ENCODE measurements at regions not wholly inside any gene's neighbourhood (a gene's known extent, or its start where the extent isn't known, plus 50 kb on each side); places are given as distances from the start of the nearest gene placed in this dataset.
A peak's percentile ranks its signal among the peaks of the same experiment; 100 is the strongest.

DNA sequence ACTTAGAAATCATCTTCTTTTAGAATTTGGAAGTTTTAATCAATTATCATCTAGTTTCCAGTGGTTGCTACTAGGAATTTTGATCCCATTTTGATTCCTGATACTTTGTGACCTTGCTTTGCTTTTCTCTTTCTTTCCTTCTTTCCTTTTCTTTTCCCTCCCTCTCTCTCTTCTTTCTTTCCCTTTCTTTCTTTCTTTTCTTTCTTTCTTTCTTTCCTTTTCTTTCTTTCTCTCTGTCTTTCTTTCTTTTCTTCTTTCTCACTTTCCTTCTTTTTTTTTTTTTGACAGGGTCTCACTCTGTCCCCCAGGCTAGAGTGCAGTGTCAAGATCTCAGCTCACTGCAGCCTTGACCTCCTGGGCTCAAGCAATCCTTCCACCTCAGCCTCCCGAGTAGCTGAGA, 81.5 kb upstream of the OSBPL8 start:
- H3K9me3 ChIP-seq, result no peaks in the 10 kb centered on the region
- no peaks in the 10 kb centered on the region for H3K4me1 ChIP-seq
- H3K27ac ChIP-seq, result no peak overlapping the region
- TF ChIP-seq POLR2AphosphoS5 (IDR thresholded peaks at IDR 0.05) (no peak), EP300 (IDR thresholded peaks at IDR 0.05) (no peak), POLR2A (IDR thresholded peaks at IDR 0.05) (no peak)
- TF ChIP-seq, protein P1, sequence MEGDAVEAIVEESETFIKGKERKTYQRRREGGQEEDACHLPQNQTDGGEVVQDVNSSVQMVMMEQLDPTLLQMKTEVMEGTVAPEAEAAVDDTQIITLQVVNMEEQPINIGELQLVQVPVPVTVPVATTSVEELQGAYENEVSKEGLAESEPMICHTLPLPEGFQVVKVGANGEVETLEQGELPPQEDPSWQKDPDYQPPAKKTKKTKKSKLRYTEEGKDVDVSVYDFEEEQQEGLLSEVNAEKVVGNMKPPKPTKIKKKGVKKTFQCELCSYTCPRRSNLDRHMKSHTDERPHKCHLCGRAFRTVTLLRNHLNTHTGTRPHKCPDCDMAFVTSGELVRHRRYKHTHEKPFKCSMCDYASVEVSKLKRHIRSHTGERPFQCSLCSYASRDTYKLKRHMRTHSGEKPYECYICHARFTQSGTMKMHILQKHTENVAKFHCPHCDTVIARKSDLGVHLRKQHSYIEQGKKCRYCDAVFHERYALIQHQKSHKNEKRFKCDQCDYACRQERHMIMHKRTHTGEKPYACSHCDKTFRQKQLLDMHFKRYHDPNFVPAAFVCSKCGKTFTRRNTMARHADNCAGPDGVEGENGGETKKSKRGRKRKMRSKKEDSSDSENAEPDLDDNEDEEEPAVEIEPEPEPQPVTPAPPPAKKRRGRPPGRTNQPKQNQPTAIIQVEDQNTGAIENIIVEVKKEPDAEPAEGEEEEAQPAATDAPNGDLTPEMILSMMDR (IDR thresholded peaks at IDR 0.05), result no peak
- no peak for ATAC-seq (ENCODE audit: low FRiP score in 2 of 2)
- H3K4me3 ChIP-seq, result no peak overlapping the region
- no peaks in the 10 kb centered on the region for H3K36me3 ChIP-seq
- no peaks in the 10 kb centered on the region for H3K27me3 ChIP-seq
- WGBS, 2 donors, result 88 to 100% methylated on average over 1 of the region's 1 CpG
- no peak for DNase-seq

DNA sequence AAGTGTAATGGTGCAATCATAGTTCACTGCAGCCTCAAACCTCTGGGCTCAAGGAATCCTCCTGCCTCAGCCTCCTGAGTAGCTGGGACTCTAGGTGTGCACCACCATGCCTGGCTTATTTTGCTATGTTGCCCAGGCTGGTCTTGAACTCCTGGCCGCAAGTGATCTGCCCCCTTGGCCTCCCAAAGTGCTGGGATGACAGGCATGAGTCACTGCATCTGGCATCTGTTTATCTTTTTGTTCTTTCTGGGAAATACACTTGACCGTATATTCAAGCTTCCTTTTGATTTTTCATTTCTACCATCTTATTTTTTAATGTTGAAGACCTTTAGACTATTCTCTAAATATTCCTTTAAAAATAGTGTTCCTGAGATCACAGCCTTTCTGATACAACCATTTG, 82.4 kb upstream of the OSBPL8 start:
- no peak for ATAC-seq (ENCODE audit: low FRiP score in 2 of 2)

DNA sequence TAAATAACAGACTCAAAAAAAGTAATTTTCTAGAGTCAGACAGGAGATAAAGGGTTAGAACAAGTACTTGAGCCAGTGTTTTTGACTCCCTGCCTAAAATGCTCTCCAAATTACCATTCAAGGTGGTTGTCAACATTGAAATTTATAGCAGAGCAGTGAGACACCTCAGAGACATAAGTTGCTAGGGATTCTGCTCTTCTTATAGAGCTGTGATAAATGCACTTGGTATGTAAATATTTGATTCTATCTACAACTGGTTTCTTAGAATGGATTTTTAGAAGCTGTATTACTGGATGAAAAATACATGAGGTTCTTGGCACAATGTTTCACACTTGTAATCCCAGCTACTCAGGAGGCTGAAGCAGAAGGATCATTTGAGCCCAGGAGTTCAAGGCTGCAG, 83.9 kb upstream of the OSBPL8 start:
- no peaks in the 10 kb centered on the region for H3K27me3 ChIP-seq
- no peaks in the 10 kb centered on the region for H3K36me3 ChIP-seq
- H3K9me3 ChIP-seq, result no peaks in the 10 kb centered on the region
- no peak for DNase-seq
- no peak overlapping the region for H3K4me3 ChIP-seq
- TF ChIP-seq POLR2AphosphoS5 (IDR thresholded peaks at IDR 0.05) (no peak), POLR2A (IDR thresholded peaks at IDR 0.05) (no peak), EP300 (IDR thresholded peaks at IDR 0.05) (no peak)
- TF ChIP-seq, protein P1 (IDR thresholded peaks at IDR 0.05), result no peak
- no peaks in the 10 kb centered on the region for H3K4me1 ChIP-seq
- no peak overlapping the region for H3K27ac ChIP-seq
- no peak for ATAC-seq (ENCODE audit: low FRiP score in 2 of 2)

More for the DNA sequence above, 82.4 kb upstream of the OSBPL8 start:
- H3K4me1 ChIP-seq, result no peaks in the 10 kb centered on the region
- DNase-seq, result no peak
- no peak for TF ChIP-seq EP300 (IDR thresholded peaks at IDR 0.05)
- TF ChIP-seq POLR2AphosphoS5 (IDR thresholded peaks at IDR 0.05), result no peak
- TF ChIP-seq, protein P1 (IDR thresholded peaks at IDR 0.05), result no peak
- no peak for TF ChIP-seq POLR2A (IDR thresholded peaks at IDR 0.05)
- no peak overlapping the region for H3K4me3 ChIP-seq
- H3K36me3 ChIP-seq, result no peaks in the 10 kb centered on the region
- no peaks in the 10 kb centered on the region for H3K27me3 ChIP-seq
- H3K27ac ChIP-seq, result no peak overlapping the region
- H3K9me3 ChIP-seq, result no peaks in the 10 kb centered on the region
- WGBS, 2 donors, result 41 to 85% methylated on average over 2 of the region's 2 CpGs

DNA sequence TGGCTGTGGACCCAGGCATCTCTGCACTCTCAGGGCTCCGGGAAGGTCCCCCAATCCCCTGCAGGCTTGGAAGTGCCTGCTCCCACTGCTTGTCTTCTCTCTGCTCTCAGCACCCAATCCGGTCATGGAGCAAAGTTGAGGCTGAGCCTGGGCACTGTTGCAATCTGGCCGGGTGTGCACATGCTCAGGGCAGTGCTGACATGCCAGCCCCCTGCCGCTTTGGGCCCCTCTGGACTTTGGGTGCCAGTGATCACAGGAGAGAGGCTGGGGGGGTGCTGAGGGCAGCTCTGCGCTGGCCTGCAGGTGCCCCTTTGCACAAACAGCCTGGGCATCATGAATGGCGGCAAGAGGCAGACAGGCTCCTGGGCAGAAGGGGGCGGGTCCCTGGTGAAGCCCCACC, 85.4 kb upstream of the OSBPL8 start:
- Histone ChIP-seq H3K27me3 (no peaks in the 10 kb centered on the region), H3K36me3 (no peaks in the 10 kb centered on the region), H3K4me3 (no peak overlapping the region), H3K27ac (no peak overlapping the region), H3K4me1 (no peaks in the 10 kb centered on the region), H3K9me3 (no peaks in the 10 kb centered on the region)
- ATAC-seq (ENCODE audit: low FRiP score in 2 of 2) (no peak), DNase-seq (peak in 1 of 2 donors; percentile 36)
- 100% methylated on average over 5 of the region's 7 CpGs; no CpG with 5 or more reads in 1 of the 2 donors for WGBS, 2 donors
- no peak for TF ChIP-seq EP300 (IDR thresholded peaks at IDR 0.05)
- no peak for TF ChIP-seq POLR2A (IDR thresholded peaks at IDR 0.05)

DNA sequence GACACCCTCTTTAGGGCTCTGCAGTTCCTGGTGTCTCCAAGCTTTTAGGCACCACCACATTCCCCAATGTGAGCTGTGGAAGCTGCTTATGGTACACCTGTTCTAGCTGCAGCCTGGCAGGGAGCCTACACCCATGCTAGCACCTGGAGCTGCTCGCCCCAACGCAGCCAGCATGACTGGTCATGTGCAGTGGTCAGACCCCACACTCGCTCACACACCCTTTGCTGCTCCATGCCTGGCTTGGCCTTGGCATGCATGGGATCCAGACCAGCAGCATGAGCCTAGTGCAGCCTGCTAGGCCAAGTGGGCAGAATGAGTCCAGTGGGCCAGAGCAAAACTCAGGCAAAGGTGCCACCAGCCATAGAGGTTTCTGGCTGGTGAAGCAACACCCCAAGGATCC, 86.4 kb upstream of the OSBPL8 start:
- H3K27me3 ChIP-seq, result no peaks in the 10 kb centered on the region
- no peaks in the 10 kb centered on the region for H3K9me3 ChIP-seq
- no peak for DNase-seq
- no peaks in the 10 kb centered on the region for H3K4me1 ChIP-seq
- WGBS, 2 donors, result 82 to 93% methylated on average over 2 of the region's 3 CpGs
- no peak overlapping the region for H3K4me3 ChIP-seq
- TF ChIP-seq POLR2AphosphoS5 (IDR thresholded peaks at IDR 0.05) (no peak), POLR2A (IDR thresholded peaks at IDR 0.05) (no peak), EP300 (IDR thresholded peaks at IDR 0.05) (no peak)
- TF ChIP-seq, protein P1 (IDR thresholded peaks at IDR 0.05), result no peak
- no peak overlapping the region for H3K27ac ChIP-seq
- no peak for ATAC-seq (ENCODE audit: low FRiP score in 2 of 2)
- no peaks in the 10 kb centered on the region for H3K36me3 ChIP-seq
